ENCODE measurements at regions not wholly inside any gene's neighbourhood (a gene's known extent, or its start where the extent isn't known, plus 50 kb on each side); places are given as distances from the start of the nearest gene placed in this dataset.

DNA sequence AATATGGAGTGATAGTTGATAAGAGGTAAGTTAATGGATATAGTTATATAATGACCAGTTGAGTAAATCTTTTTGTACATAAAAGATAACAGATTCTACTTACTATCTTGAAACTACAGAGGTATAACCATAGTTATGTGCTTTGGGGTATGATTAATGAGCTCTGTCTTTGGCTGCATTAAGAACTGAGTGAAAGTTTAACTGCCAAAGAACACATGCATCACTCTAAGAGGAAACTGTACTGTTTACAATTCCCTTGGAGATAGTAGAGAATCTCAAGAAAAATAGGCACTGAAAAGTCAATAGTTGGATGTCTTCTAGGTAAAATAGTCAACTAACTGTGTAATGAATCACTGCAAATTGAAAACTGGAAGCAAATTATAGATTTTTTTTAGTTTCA, 1129.5 kb downstream of the EPHA7 start:
- TF ChIP-seq, protein P1, sequence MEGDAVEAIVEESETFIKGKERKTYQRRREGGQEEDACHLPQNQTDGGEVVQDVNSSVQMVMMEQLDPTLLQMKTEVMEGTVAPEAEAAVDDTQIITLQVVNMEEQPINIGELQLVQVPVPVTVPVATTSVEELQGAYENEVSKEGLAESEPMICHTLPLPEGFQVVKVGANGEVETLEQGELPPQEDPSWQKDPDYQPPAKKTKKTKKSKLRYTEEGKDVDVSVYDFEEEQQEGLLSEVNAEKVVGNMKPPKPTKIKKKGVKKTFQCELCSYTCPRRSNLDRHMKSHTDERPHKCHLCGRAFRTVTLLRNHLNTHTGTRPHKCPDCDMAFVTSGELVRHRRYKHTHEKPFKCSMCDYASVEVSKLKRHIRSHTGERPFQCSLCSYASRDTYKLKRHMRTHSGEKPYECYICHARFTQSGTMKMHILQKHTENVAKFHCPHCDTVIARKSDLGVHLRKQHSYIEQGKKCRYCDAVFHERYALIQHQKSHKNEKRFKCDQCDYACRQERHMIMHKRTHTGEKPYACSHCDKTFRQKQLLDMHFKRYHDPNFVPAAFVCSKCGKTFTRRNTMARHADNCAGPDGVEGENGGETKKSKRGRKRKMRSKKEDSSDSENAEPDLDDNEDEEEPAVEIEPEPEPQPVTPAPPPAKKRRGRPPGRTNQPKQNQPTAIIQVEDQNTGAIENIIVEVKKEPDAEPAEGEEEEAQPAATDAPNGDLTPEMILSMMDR (conservative IDR thresholded peaks at IDR 0.05; ENCODE audit: low read depth, low read length) = no peak
- TF ChIP-seq EZH2 (IDR thresholded peaks at IDR 0.05; ENCODE audit: low read length, unreplicated experiment) (no peak), EZH2phosphoT487 (IDR thresholded peaks at IDR 0.05; ENCODE audit: borderline replicate concordance, low read length) (no peak)

All from PC-3 (cell line).